Epithelial cell of proximal tubule (primary cell): ENCODE measurements at regions not wholly inside any gene's neighbourhood (a gene's known extent, or its start where the extent isn't known, plus 50 kb on each side); places are given as distances from the start of the nearest gene placed in this dataset.
A peak's percentile ranks its signal among the peaks of the same experiment; 100 is the strongest.

ENCODE experiments used
- DNase-seq: peaks from one replicate; pipeline ENCODE4 v3.0.0-alpha.2; 2011; ENCODE audit warnings: low read depth
- H3K4me3 ChIP-seq: 2 replicates; pipeline ENCODE4 v1.5.1; 2011; ENCODE audit warnings: low read depth, mild to moderate bottlenecking, low read length
- TF ChIP-seq, protein P1 (sequence below): conservative IDR thresholded peaks from 2 replicates; pipeline ENCODE4 v1.5.1; 2012; ENCODE audit warnings: low read depth, mild to moderate bottlenecking, low read length

DNA sequence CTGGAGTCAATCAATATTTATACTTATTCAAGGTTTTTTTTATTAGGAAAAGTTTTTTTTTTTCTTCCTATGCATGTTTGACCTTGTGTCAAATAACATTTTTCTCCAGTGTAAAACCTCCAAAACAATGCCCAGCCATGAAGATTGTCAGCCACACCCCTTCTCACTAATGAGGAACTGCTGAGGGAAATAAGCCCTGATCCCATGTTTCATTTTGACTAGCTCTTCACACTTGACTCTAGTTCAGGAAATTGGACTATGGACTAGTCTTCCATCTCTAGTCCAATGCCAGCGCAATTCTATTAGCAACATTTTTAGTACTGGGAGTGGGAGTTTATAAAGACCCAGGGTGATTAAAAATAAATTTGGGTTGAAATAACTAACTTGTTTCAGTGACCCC lies 275.6 kb upstream of the CXCR4 start:
- TF ChIP-seq, protein P1, sequence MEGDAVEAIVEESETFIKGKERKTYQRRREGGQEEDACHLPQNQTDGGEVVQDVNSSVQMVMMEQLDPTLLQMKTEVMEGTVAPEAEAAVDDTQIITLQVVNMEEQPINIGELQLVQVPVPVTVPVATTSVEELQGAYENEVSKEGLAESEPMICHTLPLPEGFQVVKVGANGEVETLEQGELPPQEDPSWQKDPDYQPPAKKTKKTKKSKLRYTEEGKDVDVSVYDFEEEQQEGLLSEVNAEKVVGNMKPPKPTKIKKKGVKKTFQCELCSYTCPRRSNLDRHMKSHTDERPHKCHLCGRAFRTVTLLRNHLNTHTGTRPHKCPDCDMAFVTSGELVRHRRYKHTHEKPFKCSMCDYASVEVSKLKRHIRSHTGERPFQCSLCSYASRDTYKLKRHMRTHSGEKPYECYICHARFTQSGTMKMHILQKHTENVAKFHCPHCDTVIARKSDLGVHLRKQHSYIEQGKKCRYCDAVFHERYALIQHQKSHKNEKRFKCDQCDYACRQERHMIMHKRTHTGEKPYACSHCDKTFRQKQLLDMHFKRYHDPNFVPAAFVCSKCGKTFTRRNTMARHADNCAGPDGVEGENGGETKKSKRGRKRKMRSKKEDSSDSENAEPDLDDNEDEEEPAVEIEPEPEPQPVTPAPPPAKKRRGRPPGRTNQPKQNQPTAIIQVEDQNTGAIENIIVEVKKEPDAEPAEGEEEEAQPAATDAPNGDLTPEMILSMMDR = no peak
- no peak for DNase-seq

DNA sequence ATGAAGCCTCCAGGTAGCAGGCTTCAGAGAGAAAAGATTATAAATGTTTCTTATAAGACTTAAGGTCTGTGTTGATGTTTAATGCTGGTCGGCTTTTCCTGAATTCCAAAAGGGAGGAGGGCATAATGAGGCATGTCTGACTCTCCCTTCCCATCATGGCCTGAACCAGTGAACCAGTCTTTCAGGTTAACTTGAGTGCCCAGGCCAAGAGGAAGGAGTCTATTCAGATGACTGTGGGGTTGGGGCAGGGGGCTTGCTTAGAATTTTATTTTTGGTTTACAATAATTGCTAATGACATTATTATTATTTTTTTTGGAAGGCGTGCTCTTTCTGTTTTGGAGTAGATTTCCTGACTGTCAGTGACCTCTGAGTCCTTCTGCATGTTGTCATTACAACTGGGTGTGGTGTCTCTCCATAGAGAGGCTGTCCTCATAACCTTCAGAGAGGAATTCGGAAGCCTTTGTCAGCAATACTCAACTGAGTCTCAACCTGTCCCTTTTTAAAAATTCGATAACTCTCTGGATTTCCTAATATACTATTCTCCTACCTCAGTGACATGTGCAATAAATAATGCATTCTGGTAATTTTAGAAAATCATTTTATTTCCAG lies 275.1 kb upstream of the CXCR4 start:
- TF ChIP-seq, protein P1 = no peak
- DNase-seq = no peak

More for the DNA sequence above, 275.6 kb upstream of the CXCR4 start:
- no peak overlapping the region for H3K4me3 ChIP-seq

DNA sequence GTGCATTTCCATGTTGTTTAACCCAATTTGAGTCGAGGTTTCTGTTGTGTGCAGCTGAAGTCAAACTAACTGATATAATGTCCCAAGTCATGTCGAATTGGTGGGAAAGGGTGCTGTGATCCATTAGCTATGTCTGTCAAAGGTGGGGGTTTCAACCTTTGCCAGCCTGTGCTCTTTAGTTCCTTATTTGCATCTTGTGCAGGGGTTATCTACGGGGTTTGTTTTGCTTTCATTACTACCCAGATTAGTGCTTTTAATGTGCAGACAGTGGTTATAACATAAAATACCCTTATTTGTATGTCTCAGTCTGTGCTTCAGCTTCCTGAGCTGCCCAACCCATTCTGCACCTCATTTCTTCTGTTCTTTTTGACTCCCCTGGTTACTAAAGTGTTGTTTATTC lies 271.9 kb upstream of the CXCR4 start:
- DNase-seq = no peak
- H3K4me3 ChIP-seq = no peak overlapping the region
- TF ChIP-seq, protein P1 = no peak

More for the DNA sequence above, 275.1 kb upstream of the CXCR4 start:
- no peak overlapping the region for H3K4me3 ChIP-seq

DNA sequence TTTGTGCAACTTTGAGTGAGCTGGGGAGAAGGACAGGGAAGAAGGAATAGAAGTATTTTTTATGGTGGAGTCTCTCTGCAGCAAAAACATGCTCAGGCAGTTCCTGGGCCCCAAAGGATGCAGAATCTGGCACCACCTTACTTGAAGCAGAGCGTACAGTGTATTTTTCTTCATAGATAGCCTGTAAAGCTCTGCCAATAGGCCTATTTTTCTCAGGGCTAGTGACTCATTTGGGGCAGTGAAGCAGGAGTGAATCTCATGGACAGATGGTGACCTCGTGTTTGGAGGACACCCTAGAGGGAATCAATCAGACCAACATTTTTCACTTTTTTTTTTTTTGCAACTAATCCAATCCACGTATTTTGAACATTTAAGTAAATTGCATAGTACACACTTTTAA lies 268.1 kb upstream of the CXCR4 start:
- TF ChIP-seq, protein P1 = no peak
- no peak for DNase-seq

DNA sequence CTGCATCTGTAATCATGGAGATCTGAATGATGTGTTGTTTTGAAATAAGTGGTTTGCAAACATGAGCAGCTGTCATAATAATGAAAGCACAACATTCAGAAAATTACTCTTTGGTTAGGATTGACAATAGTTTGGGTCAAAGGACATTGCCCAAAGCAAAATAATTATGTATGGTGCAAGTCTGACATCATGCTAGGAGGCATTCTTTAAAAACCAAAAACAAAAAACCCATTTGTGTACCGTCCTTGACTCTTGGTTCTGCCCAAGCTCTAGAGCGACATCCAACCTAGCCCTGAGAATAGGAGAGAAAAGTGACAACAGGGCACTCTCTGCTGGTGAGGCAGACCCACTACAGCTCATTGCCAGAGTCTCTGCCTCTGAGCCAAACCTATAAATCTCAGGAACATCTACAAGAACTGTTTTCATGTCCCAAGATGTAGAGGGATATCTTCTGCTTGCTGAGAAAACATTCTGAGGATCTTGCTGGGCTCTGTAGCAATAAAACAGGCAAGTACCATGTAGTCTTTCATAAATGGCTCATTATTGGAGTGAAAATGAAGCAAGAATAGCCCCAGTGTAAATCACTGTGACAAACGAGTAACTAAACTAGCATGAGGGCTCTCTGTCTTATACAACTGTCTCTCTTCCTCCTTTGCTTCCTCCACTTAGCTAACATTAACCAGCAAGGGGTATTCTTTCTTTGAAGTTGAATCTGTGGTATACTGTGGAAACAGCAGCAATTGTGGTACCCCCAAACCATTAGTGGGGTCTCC lies 266.8 kb upstream of the CXCR4 start:
- DNase-seq = no peak
- TF ChIP-seq, protein P1 = peak; percentile 77
- no peak overlapping the region for H3K4me3 ChIP-seq

More for the DNA sequence above, 268.1 kb upstream of the CXCR4 start:
- H3K4me3 ChIP-seq = no peak overlapping the region

DNA sequence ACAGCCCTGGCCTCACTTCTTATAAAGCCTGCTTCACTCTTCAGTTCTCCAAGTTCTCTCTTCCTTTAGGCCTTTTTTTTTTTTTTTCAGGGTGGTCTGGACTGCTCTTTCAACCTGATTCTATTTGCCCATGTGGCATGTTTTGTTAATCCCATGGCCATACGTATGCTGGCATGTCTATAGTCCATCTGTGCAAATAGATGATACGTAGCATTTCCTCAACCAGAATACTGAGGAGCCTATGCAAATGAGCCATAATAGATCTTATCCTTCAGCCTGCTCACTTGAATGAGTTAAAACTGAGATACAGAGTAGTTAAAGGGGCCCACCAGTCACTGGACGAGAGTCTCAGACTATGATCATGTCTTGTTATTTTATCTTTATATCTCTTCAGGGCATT lies 265.2 kb upstream of the CXCR4 start:
- no peak overlapping the region for H3K4me3 ChIP-seq
- no peak for DNase-seq
- TF ChIP-seq, protein P1 = no peak
